SK-N-SH (cell line): ENCODE measurements at regions not wholly inside any gene's neighbourhood (a gene's known extent, or its start where the extent isn't known, plus 50 kb on each side); places are given as distances from the start of the nearest gene placed in this dataset.
A peak's percentile ranks its signal among the peaks of the same experiment; 100 is the strongest.

Experiments used
- CTCF ChIA-PET: fragments of 300-600, 350-600 bp; formaldehyde crosslinking; extraction: SDS; loops from one replicate; lab custom pipeline; 2021; lab: Yijun Ruan, JAX
- POLR2A ChIA-PET: fragments of 350-600 bp; sonication (Branson Sonifier 250); formaldehyde crosslinking; extraction: SDS; loops from one replicate; lab custom pipeline; 2020; ENCODE audit warnings: antibody characterized with exemption, inconsistent platforms; lab: Yijun Ruan, JAX
- DNase-seq: peaks from one replicate; pipeline ENCODE4 v3.0.0; 2012
- H2AFZ ChIP-seq: fragments of 200-600 bp; sonication (generic); 2 replicates; pipeline ENCODE4 v1.8.1; 2016; ENCODE audit warnings: antibody characterized with exemption, mild to moderate bottlenecking, low read depth
- H3F3A ChIP-seq: fragments of 200-600 bp; sonication (generic); replicated peaks from 2 replicates; pipeline ENCODE3; 2016; ENCODE audit warnings: antibody characterized with exemption, mild to moderate bottlenecking; ENCODE audit not compliant: insufficient read depth
- H3K27ac ChIP-seq, 2 experiments: fragments of 200-500 bp in 1 of 2; fragments of 200-600 bp in 1 of 2; sonication (Bioruptor generic) in 1 of 2; sonication (generic), shearing (Covaris generic) in 1 of 2; 2 replicates each; pipeline versions ENCODE4 v1.5.1 to v1.6.1; 2014 to 2016; ENCODE audit warnings: low read depth in 2 of 2, inconsistent platforms in 1 of 2, low read length in 1 of 2, mild to moderate bottlenecking in 1 of 2, mixed read lengths in 1 of 2
- H3K27me3 ChIP-seq: fragments of 200-600 bp; sonication (generic), shearing (Covaris generic); 2 replicates; pipeline ENCODE4 v1.6.1; 2016; ENCODE audit warnings: mixed run types; ENCODE audit not compliant: insufficient read depth
- H3K36me3 ChIP-seq, 2 experiments: fragments of 200-500 bp in 1 of 2; fragments of 200-600 bp in 1 of 2; sonication (Bioruptor generic) in 1 of 2; sonication (generic) in 1 of 2; replicated peaks in 1 of 2; 2 replicates each; pipeline versions ENCODE3 to v1.5.1; 2014 to 2016; ENCODE audit warnings: low read length in 1 of 2, mild to moderate bottlenecking in 1 of 2; ENCODE audit not compliant: insufficient read depth in 2 of 2, control insufficient read depth in 1 of 2
- H3K4me1 ChIP-seq, 2 experiments: fragments of 200-500 bp in 1 of 2; fragments of 200-600 bp in 1 of 2; sonication (Bioruptor generic) in 1 of 2; sonication (generic), shearing (Covaris generic) in 1 of 2; 2 replicates each; pipeline versions ENCODE4 v1.5.1 to v1.6.1; 2014 to 2016; ENCODE audit warnings: low read depth in 1 of 2, low read length in 1 of 2, mixed run types in 1 of 2; ENCODE audit not compliant: insufficient read depth in 2 of 2, control insufficient read depth in 1 of 2
- H3K4me2 ChIP-seq: fragments of 200-600 bp; sonication (generic), shearing (Covaris generic); 2 replicates; pipeline ENCODE4 v1.6.1; 2017; ENCODE audit warnings: mixed run types
- H3K4me3 ChIP-seq, 2 experiments: fragments of 200-500 bp in 1 of 2; fragments of 200-600 bp in 1 of 2; sonication (Bioruptor generic) in 1 of 2; sonication (generic), shearing (Covaris generic) in 1 of 2; 2 replicates each; pipeline versions ENCODE4 v1.5.1 to v1.8.1; 2014 to 2016; ENCODE audit warnings: low read depth in 2 of 2, inconsistent platforms in 1 of 2, low read length in 1 of 2, mild to moderate bottlenecking in 1 of 2, mixed read lengths in 1 of 2, moderate library complexity in 1 of 2
- H3K79me2 ChIP-seq: fragments of 200-600 bp; sonication (generic); 2 replicates; pipeline ENCODE4 v1.8.1; 2017; ENCODE audit warnings: mild to moderate bottlenecking; ENCODE audit not compliant: insufficient read depth
- H3K9ac ChIP-seq: fragments of 200-600 bp; sonication (generic); 2 replicates; pipeline ENCODE4 v1.6.1; 2017; ENCODE audit warnings: mixed run types
- H3K9me2 ChIP-seq: fragments of 200-600 bp; sonication (generic); 2 replicates; pipeline ENCODE4 v1.6.1; 2017; ENCODE audit warnings: mixed run types
- H3K9me3 ChIP-seq: fragments of 200-600 bp; sonication (generic); 2 replicates; pipeline ENCODE4 v1.6.1; 2017; ENCODE audit warnings: mixed run types, mild to moderate bottlenecking, moderate library complexity
- H4K20me1 ChIP-seq: fragments of 200-600 bp; sonication (generic); 2 replicates; pipeline ENCODE4 v1.6.1; 2017; ENCODE audit warnings: mild to moderate bottlenecking, mixed run types; ENCODE audit not compliant: insufficient read depth
- CHD2 ChIP-seq: fragments of 150-350 bp; IDR thresholded peaks from 2 replicates; pipeline ENCODE4 v1.6.1; 2018; ENCODE audit warnings: low read length; ENCODE audit not compliant: partially characterized antibody
- CTCF ChIP-seq: fragments of 200-600 bp; sonication (generic); IDR thresholded peaks from 2 replicates; pipeline ENCODE4 v1.6.1; 2017; ENCODE audit warnings: antibody characterized with exemption, mild to moderate bottlenecking, moderate library complexity
- ELF1 ChIP-seq: IDR thresholded peaks from 2 replicates; pipeline ENCODE4 v1.4.0; 2012
- EP300 ChIP-seq, 2 experiments: IDR thresholded peaks; 2 replicates each; pipeline versions ENCODE4 v1.4.0 to v1.6.1; 2012; ENCODE audit warnings: borderline replicate concordance in 1 of 2, low read depth in 1 of 2, low read length in 1 of 2
- EZH2phosphoT487 ChIP-seq: fragments of 200-600 bp; sonication (generic); IDR thresholded peaks from 2 replicates; pipeline ENCODE4 v1.6.1; 2017; ENCODE audit warnings: low read depth, mixed run types, mild to moderate bottlenecking, antibody characterized with exemption, moderate library complexity, borderline replicate concordance
- FOXM1 ChIP-seq: IDR thresholded peaks from 2 replicates; pipeline ENCODE4 v1.4.0; 2012; ENCODE audit warnings: low read depth, mild to moderate bottlenecking
- GABPA ChIP-seq: IDR thresholded peaks from 2 replicates; pipeline ENCODE4 v1.4.0; 2012; ENCODE audit warnings: low read depth, mild to moderate bottlenecking
- RAD21 ChIP-seq: IDR thresholded peaks from 2 replicates; pipeline ENCODE4 v1.6.1; 2012; ENCODE audit warnings: mild to moderate bottlenecking, low read length
- RCOR1 ChIP-seq: fragments of 150-350 bp; IDR thresholded peaks from 2 replicates; pipeline ENCODE4 v1.6.1; 2017; ENCODE audit warnings: antibody characterized with exemption, low read length
- SIN3A ChIP-seq: IDR thresholded peaks from 2 replicates; pipeline ENCODE4 v1.6.1; 2012; ENCODE audit warnings: low read depth, mild to moderate bottlenecking, low read length, moderate library complexity, borderline replicate concordance
- SMC3 ChIP-seq: IDR thresholded peaks from 2 replicates; pipeline ENCODE4 v1.6.1; 2012; ENCODE audit warnings: low read depth, low read length, improper control_type of control experiment
- TCF12 ChIP-seq: IDR thresholded peaks from 2 replicates; pipeline ENCODE4 v1.4.0; 2012
- USF1 ChIP-seq: IDR thresholded peaks from 2 replicates; pipeline ENCODE4 v1.4.0; 2012; ENCODE audit warnings: low read depth, borderline replicate concordance
- USF2 ChIP-seq: fragments of 150-350 bp; IDR thresholded peaks from 2 replicates; pipeline ENCODE4 v1.6.1; 2017; ENCODE audit warnings: antibody characterized with exemption, low read length, low read depth, borderline replicate concordance
- YY1 ChIP-seq: IDR thresholded peaks from 2 replicates; pipeline ENCODE4 v1.4.0; 2012; ENCODE audit warnings: low read depth, mild to moderate bottlenecking
- WGBS: methylation state at CpG from one replicate; pipeline ENCODE4 v1.1.6; 2017; ENCODE audit warnings: low lambda C conversion rate; 5-methylcytosine and 5-hydroxymethylcytosine counted together

DNA sequence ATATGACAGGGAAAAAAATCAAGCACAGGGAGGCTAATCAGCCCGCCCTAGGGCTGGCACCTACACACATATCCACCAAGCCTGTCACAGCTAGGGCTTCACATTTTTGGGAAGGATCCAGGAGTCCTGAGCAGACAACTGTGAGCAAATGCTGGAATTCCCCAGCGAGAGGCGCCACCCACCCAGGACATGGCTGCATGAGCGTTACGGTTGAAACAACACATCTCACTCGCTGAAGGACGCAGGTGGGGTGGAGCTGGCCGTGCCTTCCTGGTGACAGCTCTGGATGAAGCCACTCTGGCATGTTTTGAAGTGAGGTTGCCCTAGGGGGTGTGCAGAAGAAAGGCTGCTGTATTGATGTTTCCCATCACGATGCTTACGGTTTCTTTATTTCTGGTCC is 315.1 kb upstream of the EEF2KMT start:
- CTCF ChIA-PET, result interaction anchor here (0.6 to 5.0 kb wide), 17 partner anchors 8 to 1230 kb away, joined by 3 to 86 read pairs (median 3); no protein-coding TSS in a partner anchor
- 11% methylated on average over 8 of the region's 10 CpGs for WGBS

DNA sequence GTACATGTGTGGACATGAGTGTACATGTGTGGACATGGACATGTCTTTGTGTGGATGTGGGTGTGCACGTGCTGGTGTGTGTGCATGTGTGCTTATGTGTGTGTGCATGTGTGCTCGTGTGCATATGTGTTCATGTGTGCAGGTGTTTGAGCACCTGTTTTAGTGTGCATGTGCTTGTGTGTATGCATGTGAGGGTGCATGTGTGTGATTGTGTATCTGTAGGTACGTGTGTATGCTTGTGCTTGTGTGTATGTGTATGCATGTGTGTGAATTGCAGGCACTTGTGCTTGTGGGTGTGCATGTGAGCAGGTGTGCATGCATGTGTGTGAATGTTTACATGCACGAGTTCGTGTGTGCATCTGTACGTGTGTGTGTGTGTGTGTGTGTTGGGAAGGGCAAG is 300.6 kb upstream of the EEF2KMT start:
- Histone ChIP-seq H3K4me2 (no peak overlapping the region), H2AFZ (no peak overlapping the region), H3K9me2 (no peaks in the 10 kb centered on the region), H4K20me1 (no peaks in the 10 kb centered on the region), H3K27me3 (no peaks in the 10 kb centered on the region), H3K4me1 (no peaks in the 10 kb centered on the region), H3K4me3 (no peak overlapping the region), H3K9ac (no peak overlapping the region), H3F3A (no peaks in the 10 kb centered on the region), H3K36me3 (no peaks in the 10 kb centered on the region), H3K9me3 (no peaks in the 10 kb centered on the region), H3K79me2 (no peaks in the 10 kb centered on the region), H3K27ac (no peak overlapping the region)
- 12% methylated on average over 6 of the region's 6 CpGs for WGBS
- CTCF ChIA-PET, result interaction anchor here (1.5 kb wide), 1 partner anchor 93 kb away, joined by 3 read pairs; no protein-coding TSS in a partner anchor
- TF ChIP-seq CHD2 (no peak), FOXM1 (no peak), SIN3A (no peak), USF2 (no peak), RCOR1 (no peak), YY1 (no peak), GABPA (no peak)
- no peak for DNase-seq
- POLR2A ChIA-PET, result no interaction called here

More for the DNA sequence above, 315.1 kb upstream of the EEF2KMT start:
- Histone ChIP-seq H3K27me3 (no peaks in the 10 kb centered on the region), H3K27ac (no peak overlapping the region), H3K4me2 (no peak overlapping the region), H3K4me3 (no peak overlapping the region), H3K79me2 (no peaks in the 10 kb centered on the region), H3K9me2 (no peaks in the 10 kb centered on the region), H3K9me3 (no peaks in the 10 kb centered on the region), H3K9ac (no peak overlapping the region), H3F3A (no peaks in the 10 kb centered on the region), H2AFZ (no peak overlapping the region)
- no peak for TF ChIP-seq TCF12
- TF ChIP-seq SMC3, result peak; percentile 51
- TF ChIP-seq USF1, result no peak
- TF ChIP-seq EZH2phosphoT487, result no peak
- peak; percentile 76 for TF ChIP-seq RAD21
- TF ChIP-seq CTCF, result no peak
- no peak for TF ChIP-seq CHD2
- TF ChIP-seq FOXM1, result no peak
- no peak for TF ChIP-seq ELF1
- TF ChIP-seq YY1, result no peak
- TF ChIP-seq EP300 (IDR thresholded peaks at IDR 0.05; ENCODE audit: borderline replicate concordance in 1 of 2, low read depth in 1 of 2, low read length in 1 of 2), result no peak
- TF ChIP-seq, all 33 proteins: peak for 2
- H4K20me1 ChIP-seq, result no peaks in the 10 kb centered on the region
- H3K36me3 ChIP-seq, result no peaks in the 10 kb centered on the region
- DNase-seq, result peak; percentile 50
- POLR2A ChIA-PET, result interaction anchor here (1.0 to 1.2 kb wide), 2 partner anchors 49 to 77 kb away, joined by 3 to 4 read pairs; no protein-coding TSS in a partner anchor
- H3K4me1 ChIP-seq, result peaks cover 0 to 5% of the 10 kb centered on the region in 2 experiments; a peak in 1 of 4 replicates
